Effector CD4-positive, alpha-beta T cell (primary cell): ENCODE measurements at regions not wholly inside any gene's neighbourhood (a gene's known extent, or its start where the extent isn't known, plus 50 kb on each side); places are given as distances from the start of the nearest gene placed in this dataset.
"Not testable (repeated sequence)": the region's sequence is repeated elsewhere in the genome, so short reads cannot be mapped to it uniquely, and the experiment has no call there.

Source experiments
- DNase-seq: peaks from one replicate; pipeline ENCODE4 v3.0.0-alpha.2; 2020

- DNase-seq: not testable (repeated sequence)
These were observed 332.5 kb downstream of the DLEU7 start for GRCh38 chr13:50510885-50511545.

DNA sequence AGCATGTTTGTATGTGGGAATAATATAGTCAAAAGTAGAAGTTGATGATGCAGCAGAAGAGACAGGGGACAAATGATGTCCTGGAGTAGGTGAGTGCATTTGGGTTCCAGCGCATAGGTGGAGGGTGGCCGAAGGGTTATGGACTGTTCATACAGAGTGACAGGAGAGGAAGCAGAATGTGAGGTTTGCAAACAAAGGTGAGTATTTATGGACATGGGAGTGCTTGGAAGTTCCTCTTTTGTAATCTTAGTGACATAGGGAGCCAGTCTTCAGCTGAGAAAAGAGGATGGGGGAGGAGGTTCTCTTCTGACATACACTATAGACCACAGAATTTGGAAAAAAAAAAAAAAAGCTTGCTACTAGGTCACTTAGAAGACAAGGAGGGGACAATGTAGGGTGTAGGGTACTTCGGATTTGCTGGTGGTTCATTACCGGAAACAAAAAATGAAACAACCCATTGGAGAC, 331.6 kb downstream of the DLEU7 start:
- no peak for DNase-seq

DNA sequence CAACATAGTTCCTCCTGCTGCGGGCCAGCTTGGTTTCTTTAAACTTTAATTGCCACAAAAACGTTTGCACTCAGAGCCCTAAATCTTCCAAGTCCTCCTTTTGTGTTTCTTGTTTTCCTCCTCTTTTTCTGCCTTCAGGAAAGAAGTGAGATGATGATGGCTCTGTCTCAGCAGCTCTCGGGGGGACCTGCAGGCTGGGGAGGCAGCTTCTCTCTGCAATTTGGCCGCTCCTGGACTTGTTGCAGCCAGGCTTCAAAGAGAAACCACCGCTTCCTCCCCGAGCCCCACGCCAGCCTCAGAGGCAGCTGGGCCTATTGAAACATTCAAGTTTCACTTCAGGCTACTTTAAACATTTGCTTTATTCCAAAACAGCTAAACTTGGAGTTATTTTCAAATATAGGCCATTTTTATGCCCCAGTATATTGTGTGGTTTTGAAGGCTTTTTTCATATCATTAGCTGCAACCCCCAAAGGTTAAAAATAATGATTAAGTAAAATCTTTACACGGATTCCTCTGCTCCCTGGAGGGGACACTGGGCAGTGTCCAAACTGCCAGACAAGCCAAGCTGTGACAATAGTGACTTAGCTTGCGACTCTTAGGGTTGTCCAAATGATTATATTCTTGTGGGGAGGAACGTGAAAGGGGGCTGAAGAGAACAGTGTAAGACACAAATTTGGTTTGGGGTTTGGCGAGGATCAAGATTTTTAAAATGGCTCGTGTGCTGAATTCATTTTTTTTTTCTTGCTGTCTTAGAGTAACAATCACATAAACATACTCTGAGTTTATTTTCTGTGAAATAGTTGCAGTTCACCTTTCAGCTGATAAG, 330.8 kb downstream of the DLEU7 start:
- peak; percentile 10 for DNase-seq

- no peak for DNase-seq
These were observed 330.1 kb downstream of the DLEU7 start for GRCh38 chr13:50513300-50513877.

- DNase-seq: no peak
These were observed 329.2 kb downstream of the DLEU7 start for GRCh38 chr13:50514249-50514648.

DNA sequence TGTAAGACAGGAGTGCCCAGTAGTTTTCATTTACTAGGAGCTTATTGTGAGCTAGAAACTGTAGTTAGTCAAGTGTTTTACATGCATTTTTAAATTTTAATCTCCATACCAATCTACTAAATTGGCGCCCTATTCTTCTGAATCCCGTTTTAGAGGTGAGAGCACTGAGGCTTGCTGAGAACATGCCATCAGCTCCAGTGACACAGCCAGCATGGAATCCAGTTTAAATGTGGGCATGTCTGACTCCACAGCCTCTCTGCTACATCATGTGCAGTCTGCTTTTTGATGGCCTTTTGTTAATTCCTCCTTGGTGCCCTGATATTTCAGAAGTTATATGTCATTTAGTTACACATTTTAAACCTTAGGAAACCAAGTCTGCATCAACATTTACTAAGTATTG, 325.4 kb downstream of the DLEU7 start:
- no peak for DNase-seq

DNA sequence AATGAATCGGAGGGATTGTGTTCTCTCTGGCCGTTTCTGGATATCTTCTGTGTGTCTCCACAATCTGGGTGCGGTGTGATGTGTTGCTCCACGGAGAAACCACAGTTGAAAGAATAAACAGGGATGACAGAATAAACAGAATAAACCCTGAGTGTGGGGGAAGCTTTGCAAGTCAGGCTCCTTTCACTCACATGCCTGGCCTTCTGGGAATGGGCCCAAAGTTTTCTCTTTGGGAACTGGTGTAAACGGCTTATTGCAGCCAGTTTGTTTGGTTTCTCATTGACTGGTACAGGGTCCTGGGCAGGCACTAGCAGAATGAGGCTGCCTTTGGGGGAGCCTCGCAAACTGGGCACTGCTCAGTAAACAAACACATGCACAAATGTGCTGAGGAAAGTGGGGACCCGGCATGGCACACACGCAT, 324.7 kb downstream of the DLEU7 start:
- DNase-seq: no peak

DNA sequence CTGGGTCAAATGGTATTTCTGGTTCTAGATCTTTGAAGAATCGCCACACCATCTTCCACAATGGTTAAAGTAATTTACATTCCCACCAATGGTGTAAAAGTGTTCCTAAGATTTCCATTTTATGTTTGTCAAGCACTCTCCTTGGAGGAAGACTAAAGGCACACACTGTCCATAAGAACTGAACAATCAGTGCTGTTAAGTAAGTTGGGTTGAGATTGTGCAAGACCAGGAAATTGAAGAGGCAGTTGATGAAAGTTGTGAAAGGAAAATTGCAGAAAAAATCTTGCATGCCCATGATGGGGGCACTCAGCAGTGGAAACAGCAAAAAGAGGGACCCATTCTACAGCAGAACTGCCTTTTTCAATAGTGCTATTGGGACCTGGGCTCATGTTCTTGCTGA, 323.6 kb downstream of the DLEU7 start:
- DNase-seq: no peak

GRCh38 chr13:50521006-50521830, 322.3 kb downstream of the DLEU7 start:
- no peak for DNase-seq

GRCh38 chr13:50521831-50522149, 321.7 kb downstream of the DLEU7 start:
- DNase-seq: no peak

- DNase-seq: no peak
These were observed 321.0 kb downstream of the DLEU7 start for GRCh38 chr13:50522506-50522905.

DNA sequence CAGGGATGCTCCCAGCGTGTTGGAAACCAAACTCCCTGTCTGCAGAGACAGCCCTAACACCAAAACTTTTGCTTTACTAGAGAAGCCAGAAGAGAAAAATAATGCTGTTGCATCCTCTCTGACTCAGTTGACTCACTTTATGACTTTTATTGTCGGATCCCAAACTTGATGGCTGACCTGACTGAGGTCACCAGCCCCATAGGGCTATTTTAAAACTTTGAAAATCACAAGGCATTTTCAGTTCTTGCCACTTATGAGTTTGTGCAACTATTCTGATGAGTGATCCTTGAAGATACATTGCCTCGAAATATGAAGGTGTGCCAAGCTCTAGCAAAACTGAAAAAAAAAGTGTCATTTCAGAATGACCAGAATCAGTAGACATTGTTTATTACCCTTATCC, 320.2 kb downstream of the DLEU7 start:
- no peak for DNase-seq

GRCh38 chr13:50524560-50524959, 318.9 kb downstream of the DLEU7 start:
- DNase-seq: no peak

DNA sequence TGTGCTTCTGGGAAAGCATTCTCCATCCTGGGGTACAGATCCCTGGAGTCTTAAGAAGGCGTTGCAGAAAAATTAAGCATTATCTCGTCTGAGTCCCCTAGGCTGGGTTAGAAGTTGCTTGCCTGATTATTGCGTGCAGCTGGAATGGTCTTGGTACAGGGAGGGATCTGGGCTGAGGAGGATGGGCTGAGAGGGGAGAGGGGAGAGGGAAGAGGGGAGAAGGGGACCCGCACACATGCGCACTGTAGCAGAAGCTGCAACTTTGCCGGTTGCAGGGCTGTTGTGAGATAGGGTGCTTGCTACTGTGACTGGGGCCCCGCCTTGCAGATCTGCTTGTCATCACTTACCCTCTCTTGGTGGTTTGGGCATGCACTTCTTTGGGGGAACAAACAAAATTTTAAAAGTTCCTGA, 316.8 kb downstream of the DLEU7 start:
- DNase-seq: no peak

DNA sequence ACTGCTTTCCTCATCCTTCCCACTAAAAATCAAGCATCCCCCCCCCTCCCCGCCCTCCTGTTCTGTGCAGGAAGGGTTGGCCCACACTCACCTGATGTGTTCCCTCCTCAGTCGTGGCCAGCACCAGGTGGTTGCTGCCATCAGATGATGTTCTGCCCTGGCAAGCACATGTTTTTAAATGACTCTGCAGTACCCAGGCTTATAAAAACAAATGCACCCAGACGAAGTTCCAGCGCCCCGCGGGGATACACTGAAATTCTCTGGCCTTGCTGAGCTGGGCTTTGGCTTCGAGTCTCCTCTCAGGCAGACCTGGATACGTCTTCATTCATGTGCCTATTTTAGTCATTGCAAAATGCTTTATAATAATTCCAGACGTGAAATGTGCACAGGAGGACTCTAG, 316.3 kb downstream of the DLEU7 start:
- DNase-seq: no peak

GRCh38 chr13:50527612-50528509, 315.6 kb downstream of the DLEU7 start:
- no peak for DNase-seq

DNA sequence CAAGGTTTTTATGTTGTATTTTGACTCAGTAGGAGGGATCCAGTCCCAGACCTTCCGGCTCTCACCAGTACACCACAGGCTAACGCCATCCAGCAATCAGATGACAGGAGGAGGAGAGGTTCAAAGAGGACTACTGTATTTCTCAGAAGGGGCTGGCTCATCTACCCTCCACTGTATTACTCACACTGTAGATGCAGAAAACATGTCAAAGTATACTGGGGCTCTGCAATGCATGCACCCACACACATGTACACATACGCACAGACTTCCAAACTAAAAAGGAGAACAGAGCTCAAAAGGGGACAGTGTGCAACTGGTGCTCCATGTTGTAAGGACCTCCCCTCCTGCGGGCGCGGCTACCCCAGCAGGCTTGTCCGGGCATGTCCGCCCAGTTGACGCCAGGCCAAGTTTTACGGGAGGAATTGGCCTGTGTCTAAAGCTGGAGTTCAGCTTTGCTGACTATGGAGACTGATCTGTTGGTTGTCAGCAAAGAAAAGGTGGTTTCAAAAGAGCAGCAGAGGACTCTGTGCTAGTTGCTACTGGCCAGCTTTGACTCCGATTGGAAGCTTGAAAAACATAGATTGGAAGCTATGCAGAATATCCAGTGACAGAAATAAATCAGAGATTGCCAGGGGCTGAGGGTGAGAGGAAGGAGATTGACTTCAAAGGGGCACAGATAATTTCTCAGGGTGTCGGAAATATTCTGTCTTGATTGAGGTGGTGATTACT, 314.2 kb downstream of the DLEU7 start:
- DNase-seq: no peak

GRCh38 chr13:50531917-50532899, 311.3 kb downstream of the DLEU7 start:
- DNase-seq: no peak

- DNase-seq: no peak
These were observed 308.4 kb downstream of the DLEU7 start for GRCh38 chr13:50535050-50535449.

DNA sequence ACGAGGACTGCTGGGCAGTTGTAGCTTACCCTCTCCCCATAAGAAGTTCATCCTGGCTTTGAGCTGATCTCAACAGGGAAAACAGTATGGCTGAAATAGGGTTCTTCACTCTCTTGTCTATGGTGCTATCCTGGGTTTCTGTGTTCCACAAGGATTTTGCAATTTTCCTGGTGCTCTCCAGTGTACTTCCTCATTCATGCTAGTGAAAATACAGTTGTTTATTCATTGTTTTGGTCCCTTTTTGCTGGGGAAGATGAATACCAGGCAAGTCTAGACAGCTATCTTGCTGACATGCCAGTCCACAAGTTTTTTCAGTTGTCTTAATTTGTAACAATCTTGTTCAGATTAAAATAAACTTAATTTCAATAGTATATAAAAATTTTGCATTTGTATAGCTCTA, 306.5 kb downstream of the DLEU7 start:
- DNase-seq: no peak
